Calu3 (cell line): ENCODE measurements at regions not wholly inside any gene's neighbourhood (a gene's known extent, or its start where the extent isn't known, plus 50 kb on each side); places are given as distances from the start of the nearest gene placed in this dataset.

ENCODE experiments used
- BruUV-seq: library from RNA; stranded (reverse); fragments of 400-500 nt; replicated peaks from 2 replicates; lab custom pipeline; 2021; lab: Mats Ljungman, UMichigan
- CTCF ChIA-PET: fragments of 300-600 bp; sonication (Branson Sonifier 250); formaldehyde crosslinking; loops from one replicate; lab custom pipeline; 2022; ENCODE audit warnings: antibody characterized with exemption; lab: Charles Lee
- DNase-seq: peaks from one replicate; pipeline ENCODE4 v3.0.0; 2022
- H3K27ac Mint-ChIP-seq: one replicate; pipeline ENCODE4 v1.8.0; 2022; ENCODE audit warnings: mixed read lengths; ENCODE audit not compliant: unreplicated experiment
- H3K27me3 Mint-ChIP-seq: one replicate; pipeline ENCODE4 v1.8.0; 2022; ENCODE audit warnings: mixed read lengths; ENCODE audit not compliant: unreplicated experiment
- H3K36me3 Mint-ChIP-seq: one replicate; pipeline ENCODE4 v1.8.0; 2022; ENCODE audit warnings: mild to moderate bottlenecking, moderate library complexity, mixed read lengths; ENCODE audit not compliant: insufficient read depth, unreplicated experiment
- H3K4me1 Mint-ChIP-seq: one replicate; pipeline ENCODE4 v1.8.0; 2022; ENCODE audit warnings: mild to moderate bottlenecking, low read depth, mixed read lengths; ENCODE audit not compliant: unreplicated experiment
- H3K4me3 Mint-ChIP-seq: one replicate; pipeline ENCODE4 v1.8.0; 2022; ENCODE audit warnings: mild to moderate bottlenecking, low read depth, moderate library complexity, mixed read lengths; ENCODE audit not compliant: unreplicated experiment
- H3K9me3 Mint-ChIP-seq: one replicate; pipeline ENCODE4 v1.8.0; 2022; ENCODE audit warnings: low read depth, mixed read lengths; ENCODE audit not compliant: unreplicated experiment
- intact Hi-C: fragments of 100-400 bp; cut with micrococcal nuclease; formaldehyde crosslinking; loops from one replicate; pipeline ENCODE4 v1.10.0; 2022; ENCODE audit not compliant: unreplicated experiment
- TF ChIP-seq, protein P1 (sequence below): fragments of 200-600 bp; IDR thresholded peaks from one replicate; pipeline ENCODE4 v1.8.0; 2022; ENCODE audit warnings: antibody characterized with exemption; ENCODE audit not compliant: unreplicated experiment

DNA sequence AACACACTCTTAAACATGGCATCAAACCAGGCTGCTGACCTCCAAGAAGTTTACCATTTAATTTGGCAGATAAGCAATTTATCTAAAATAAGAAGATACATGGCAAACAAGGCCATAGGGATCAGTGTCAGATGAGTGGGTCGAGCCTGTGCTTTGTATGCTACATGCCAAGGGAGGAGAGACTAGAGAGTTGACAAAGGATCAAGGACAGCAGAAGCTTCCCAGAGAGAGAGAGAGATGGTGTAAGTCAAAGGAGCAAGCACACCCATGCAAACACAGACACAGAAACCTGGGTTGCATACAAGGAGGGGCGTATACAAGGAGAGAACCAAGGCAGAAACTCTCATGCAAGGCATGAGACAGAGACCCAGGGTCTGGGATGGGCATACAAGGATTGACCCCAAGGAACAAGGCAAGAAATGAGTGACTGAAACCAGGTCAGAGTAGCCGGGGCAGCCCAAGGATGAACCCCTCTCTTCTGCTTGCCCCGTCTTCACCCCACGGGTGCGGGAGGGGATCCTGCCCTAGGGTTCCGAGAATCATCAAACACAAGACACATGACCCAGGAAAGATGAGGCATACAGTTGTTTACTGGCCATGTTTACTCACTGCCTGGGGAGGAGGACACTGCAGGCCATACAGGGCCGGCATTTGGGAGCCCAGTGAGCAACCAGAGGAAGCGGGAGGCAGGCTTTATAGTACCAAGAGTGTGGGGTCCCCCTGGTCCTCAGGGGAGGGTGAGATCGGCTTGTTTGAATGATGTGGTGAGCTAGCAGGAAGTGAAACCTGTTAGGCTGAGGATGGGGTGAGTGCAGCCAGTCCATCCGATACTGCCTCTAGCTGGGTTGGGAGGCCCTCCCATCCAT is 529.2 kb upstream of the ID2 start:
- H3K9me3 Mint-ChIP-seq: peaks cover 6% of the 10 kb centered on the region
- no peak overlapping the region for H3K27ac Mint-ChIP-seq
- CTCF ChIA-PET: no interaction called here
- H3K4me3 Mint-ChIP-seq: no peak overlapping the region
- intact Hi-C loops: no loop called here
- TF ChIP-seq, protein P1, sequence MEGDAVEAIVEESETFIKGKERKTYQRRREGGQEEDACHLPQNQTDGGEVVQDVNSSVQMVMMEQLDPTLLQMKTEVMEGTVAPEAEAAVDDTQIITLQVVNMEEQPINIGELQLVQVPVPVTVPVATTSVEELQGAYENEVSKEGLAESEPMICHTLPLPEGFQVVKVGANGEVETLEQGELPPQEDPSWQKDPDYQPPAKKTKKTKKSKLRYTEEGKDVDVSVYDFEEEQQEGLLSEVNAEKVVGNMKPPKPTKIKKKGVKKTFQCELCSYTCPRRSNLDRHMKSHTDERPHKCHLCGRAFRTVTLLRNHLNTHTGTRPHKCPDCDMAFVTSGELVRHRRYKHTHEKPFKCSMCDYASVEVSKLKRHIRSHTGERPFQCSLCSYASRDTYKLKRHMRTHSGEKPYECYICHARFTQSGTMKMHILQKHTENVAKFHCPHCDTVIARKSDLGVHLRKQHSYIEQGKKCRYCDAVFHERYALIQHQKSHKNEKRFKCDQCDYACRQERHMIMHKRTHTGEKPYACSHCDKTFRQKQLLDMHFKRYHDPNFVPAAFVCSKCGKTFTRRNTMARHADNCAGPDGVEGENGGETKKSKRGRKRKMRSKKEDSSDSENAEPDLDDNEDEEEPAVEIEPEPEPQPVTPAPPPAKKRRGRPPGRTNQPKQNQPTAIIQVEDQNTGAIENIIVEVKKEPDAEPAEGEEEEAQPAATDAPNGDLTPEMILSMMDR: no peak
- no peak for DNase-seq
- H3K36me3 Mint-ChIP-seq: no peaks in the 10 kb centered on the region
- no TSS peak for BruUV-seq
- H3K27me3 Mint-ChIP-seq: no peaks in the 10 kb centered on the region
- no peaks in the 10 kb centered on the region for H3K4me1 Mint-ChIP-seq

DNA sequence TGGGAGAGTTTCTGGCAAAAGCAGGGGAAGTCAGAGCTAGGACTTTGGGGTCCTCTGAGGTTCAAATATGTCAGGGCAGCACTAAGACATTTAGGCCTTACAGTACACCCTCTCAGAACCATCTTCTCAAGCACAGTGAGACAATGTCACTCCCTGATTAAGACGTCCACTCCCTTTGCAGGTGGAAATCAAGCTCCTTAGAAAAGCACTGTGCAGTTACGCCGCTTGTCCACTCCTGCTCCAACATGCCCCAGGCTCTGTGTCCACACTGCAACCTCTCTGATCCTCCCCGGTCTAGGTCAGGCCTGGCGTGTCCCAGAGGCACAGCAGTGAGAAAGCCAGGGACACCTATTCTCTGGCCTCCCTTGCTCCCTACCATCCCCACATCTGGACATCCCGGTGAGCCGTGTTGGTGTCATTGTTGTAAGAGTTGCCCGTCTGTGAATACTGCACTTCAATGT is 528.6 kb upstream of the ID2 start:
- Mint-ChIP-seq H3K4me3 (no peak overlapping the region), H3K27ac (no peak overlapping the region), H3K27me3 (no peaks in the 10 kb centered on the region), H3K36me3 (no peaks in the 10 kb centered on the region), H3K9me3 (peaks cover 6% of the 10 kb centered on the region), H3K4me1 (no peaks in the 10 kb centered on the region)
- TF ChIP-seq, protein P1: no peak
- BruUV-seq: no TSS peak
- intact Hi-C loops: no loop called here
- no peak for DNase-seq
- CTCF ChIA-PET: interaction anchor here (0.7 kb wide), 1 partner anchor 541 kb away, joined by 4 read pairs; no protein-coding TSS in a partner anchor

DNA sequence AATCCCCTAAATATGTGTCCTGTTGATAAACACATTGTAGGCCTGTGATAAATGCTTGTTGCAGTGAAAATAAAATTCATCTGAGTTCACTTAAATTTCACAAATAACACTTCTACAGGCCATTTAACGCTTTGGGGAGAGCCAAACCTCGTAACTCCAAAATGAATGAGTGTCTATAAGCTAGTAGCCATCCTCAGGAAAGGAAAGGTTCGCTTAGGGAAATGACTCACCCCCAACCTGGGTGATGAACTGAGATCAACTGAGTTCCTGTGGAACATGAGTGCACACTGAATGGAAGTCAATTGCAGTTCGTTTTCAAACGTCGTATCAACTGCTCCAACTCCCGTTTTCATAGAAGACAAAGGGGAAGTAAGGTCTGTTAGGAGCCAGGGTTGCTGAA is 527.6 kb upstream of the ID2 start:
- no TSS peak for BruUV-seq
- CTCF ChIA-PET: interaction anchor here (0.6 to 0.7 kb wide), 2 partner anchors 91 to 542 kb away, joined by 3 to 4 read pairs; no protein-coding TSS in a partner anchor
- Mint-ChIP-seq H3K4me3 (no peak overlapping the region), H3K27me3 (no peaks in the 10 kb centered on the region), H3K4me1 (no peaks in the 10 kb centered on the region), H3K9me3 (peaks cover 6% of the 10 kb centered on the region), H3K27ac (no peak overlapping the region), H3K36me3 (no peaks in the 10 kb centered on the region)
- intact Hi-C loops: no loop called here
- TF ChIP-seq, protein P1: no peak
- DNase-seq: no peak

DNA sequence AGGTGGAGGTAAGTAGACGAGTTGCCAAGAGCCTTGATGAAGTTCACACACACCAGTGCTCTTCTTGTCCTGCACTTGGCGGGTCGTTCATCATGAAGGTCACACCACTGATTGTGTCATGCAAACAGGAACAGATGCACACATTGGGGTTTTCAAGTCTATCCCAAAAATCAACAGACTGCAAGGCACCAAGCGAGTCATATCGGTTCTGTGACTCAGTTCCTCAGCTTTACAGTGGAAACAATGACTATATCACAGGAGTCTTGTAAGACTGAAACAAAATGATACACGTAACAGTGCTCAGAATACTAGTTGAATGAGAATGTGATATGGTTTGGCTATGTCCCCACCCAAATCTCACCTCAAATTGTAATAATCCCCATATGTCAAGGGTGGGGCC is 526.9 kb upstream of the ID2 start:
- no peak overlapping the region for H3K27ac Mint-ChIP-seq
- no peaks in the 10 kb centered on the region for H3K27me3 Mint-ChIP-seq
- intact Hi-C loops: no loop called here
- no peak overlapping the region for H3K4me3 Mint-ChIP-seq
- no TSS peak for BruUV-seq
- TF ChIP-seq, protein P1: no peak
- no peak for DNase-seq
- CTCF ChIA-PET: no interaction called here
- peaks cover 6% of the 10 kb centered on the region for H3K9me3 Mint-ChIP-seq
- no peaks in the 10 kb centered on the region for H3K4me1 Mint-ChIP-seq
- H3K36me3 Mint-ChIP-seq: no peaks in the 10 kb centered on the region
